ENCODE measurements at regions not wholly inside any gene's neighbourhood (a gene's known extent, or its start where the extent isn't known, plus 50 kb on each side); places are given as distances from the start of the nearest gene placed in this dataset.

DNA sequence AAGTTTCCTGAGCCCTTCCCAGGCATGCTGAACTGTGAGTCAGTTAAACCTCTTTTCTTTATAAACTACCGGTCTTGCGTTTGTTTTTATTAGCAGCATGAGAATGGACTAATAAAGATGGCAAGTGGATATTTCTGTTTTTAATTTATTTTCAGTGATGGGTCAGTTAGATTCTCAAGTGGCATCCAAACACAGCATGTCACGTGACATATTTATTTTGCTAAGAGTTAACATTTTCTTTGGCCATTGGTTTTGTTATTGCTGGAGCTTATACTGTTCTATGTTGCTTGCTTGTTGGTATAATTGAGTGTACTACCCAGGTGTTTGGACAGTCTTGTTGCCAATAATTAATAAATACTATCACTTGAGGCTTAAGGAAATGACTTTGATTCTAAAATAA is 181.7 kb upstream of the MALRD1 start:
- TF ChIP-seq EZH2 (IDR thresholded peaks at IDR 0.05; ENCODE audit: borderline replicate concordance, low read depth, low read length, severe bottlenecking), result no peak
- TF ChIP-seq, protein P1, sequence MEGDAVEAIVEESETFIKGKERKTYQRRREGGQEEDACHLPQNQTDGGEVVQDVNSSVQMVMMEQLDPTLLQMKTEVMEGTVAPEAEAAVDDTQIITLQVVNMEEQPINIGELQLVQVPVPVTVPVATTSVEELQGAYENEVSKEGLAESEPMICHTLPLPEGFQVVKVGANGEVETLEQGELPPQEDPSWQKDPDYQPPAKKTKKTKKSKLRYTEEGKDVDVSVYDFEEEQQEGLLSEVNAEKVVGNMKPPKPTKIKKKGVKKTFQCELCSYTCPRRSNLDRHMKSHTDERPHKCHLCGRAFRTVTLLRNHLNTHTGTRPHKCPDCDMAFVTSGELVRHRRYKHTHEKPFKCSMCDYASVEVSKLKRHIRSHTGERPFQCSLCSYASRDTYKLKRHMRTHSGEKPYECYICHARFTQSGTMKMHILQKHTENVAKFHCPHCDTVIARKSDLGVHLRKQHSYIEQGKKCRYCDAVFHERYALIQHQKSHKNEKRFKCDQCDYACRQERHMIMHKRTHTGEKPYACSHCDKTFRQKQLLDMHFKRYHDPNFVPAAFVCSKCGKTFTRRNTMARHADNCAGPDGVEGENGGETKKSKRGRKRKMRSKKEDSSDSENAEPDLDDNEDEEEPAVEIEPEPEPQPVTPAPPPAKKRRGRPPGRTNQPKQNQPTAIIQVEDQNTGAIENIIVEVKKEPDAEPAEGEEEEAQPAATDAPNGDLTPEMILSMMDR (IDR thresholded peaks at IDR 0.05; ENCODE audit: borderline replicate concordance, extremely low read depth, low read length, poor library complexity, severe bottlenecking), result no peak
